GM10266 (cell line): ENCODE measurements at regions not wholly inside any gene's neighbourhood (a gene's known extent, or its start where the extent isn't known, plus 50 kb on each side); places are given as distances from the start of the nearest gene placed in this dataset.
"Not testable (repeated sequence)": the region's sequence is repeated elsewhere in the genome, so short reads cannot be mapped to it uniquely, and the experiment has no call there.

ENCODE experiments used
- DNase-seq: peaks from one replicate; pipeline ENCODE4 v3.0.0; 2012; ENCODE audit errors: extremely low spot score
- TF ChIP-seq, protein P1 (sequence below): IDR thresholded peaks from 2 replicates; pipeline ENCODE4 v1.5.1; 2012; ENCODE audit warnings: mild to moderate bottlenecking, low read depth; ENCODE audit not compliant: control insufficient read depth, insufficient read depth; ENCODE audit errors: missing control alignments

DNA sequence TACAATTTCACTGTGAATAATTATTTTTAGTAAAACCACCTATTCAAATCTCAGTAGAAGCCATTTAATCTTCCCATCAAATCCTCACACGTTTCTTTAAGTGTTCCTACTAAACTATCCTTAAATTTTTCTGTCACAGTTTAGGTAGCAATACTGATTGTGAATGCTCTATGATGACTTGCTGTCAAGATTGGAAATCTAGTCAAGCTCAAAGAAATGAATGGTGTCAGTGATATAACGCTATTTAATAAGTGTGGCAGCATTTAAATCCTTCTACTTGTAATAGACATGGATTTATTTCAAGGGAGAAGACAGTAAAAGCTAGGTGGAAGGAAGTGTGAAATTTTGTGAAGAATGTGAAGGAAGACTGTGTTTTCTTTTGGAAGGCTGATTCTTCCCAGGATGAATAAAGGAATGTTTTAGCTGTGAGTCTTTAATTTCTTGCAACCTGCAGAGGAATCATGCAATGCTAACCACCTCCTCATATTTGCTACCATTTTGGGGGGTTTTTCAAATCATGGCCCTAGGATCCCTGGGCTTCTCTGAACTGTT is 936.7 kb upstream of the NEGR1 start:
- no peak for DNase-seq
- TF ChIP-seq, protein P1, sequence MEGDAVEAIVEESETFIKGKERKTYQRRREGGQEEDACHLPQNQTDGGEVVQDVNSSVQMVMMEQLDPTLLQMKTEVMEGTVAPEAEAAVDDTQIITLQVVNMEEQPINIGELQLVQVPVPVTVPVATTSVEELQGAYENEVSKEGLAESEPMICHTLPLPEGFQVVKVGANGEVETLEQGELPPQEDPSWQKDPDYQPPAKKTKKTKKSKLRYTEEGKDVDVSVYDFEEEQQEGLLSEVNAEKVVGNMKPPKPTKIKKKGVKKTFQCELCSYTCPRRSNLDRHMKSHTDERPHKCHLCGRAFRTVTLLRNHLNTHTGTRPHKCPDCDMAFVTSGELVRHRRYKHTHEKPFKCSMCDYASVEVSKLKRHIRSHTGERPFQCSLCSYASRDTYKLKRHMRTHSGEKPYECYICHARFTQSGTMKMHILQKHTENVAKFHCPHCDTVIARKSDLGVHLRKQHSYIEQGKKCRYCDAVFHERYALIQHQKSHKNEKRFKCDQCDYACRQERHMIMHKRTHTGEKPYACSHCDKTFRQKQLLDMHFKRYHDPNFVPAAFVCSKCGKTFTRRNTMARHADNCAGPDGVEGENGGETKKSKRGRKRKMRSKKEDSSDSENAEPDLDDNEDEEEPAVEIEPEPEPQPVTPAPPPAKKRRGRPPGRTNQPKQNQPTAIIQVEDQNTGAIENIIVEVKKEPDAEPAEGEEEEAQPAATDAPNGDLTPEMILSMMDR: no peak

GRCh38 chr1:73205294-73205973 is 923.1 kb upstream of the NEGR1 start:
- TF ChIP-seq, protein P1: no peak

GRCh38 chr1:73197972-73198371 is 915.6 kb upstream of the NEGR1 start:
- TF ChIP-seq, protein P1: no peak
- no peak for DNase-seq

More at GRCh38 chr1:73205294-73205973, 923.1 kb upstream of the NEGR1 start:
- no peak for DNase-seq

DNA sequence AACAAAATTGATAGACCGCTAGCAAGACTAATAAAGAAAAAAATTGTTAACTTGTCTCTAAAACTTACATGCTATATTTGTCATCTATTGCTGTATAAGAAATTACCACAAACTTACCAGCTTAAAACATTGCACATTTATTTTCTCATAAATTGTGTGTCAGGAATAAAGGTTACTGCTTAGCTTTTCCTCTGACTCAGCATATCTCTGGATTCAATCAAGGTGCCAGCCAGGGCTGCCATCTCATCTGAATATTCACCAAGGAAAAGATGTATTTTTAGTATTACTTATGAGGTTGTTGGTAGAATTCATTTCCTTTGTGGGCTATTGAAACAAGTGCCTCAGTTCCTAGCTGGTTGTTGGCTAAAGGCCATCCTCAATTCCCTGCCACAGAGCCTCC is 912.6 kb upstream of the NEGR1 start:
- DNase-seq: no peak
- TF ChIP-seq, protein P1: no peak

DNA sequence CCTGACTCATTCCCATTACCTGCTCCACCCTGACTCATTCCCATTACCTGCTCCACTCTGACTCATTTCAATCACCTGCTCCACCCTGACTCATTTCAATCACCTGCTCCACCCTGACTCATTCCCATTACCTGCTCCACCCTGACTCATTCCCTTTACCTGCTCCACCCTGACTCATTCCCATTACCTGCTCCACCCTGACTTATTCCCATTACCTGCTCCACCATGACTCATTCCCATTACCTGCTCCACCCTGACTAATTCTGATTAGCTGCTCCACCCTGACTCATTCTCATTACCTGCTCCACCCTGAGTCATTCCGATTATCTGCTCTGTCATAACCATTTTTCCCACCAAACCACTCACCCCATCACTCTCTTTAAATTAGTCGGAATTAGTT is 901.2 kb upstream of the NEGR1 start:
- DNase-seq: not testable (repeated sequence)

GRCh38 chr1:73181190-73181540 is 898.8 kb upstream of the NEGR1 start:
- TF ChIP-seq, protein P1: no peak
- no peak for DNase-seq

DNA sequence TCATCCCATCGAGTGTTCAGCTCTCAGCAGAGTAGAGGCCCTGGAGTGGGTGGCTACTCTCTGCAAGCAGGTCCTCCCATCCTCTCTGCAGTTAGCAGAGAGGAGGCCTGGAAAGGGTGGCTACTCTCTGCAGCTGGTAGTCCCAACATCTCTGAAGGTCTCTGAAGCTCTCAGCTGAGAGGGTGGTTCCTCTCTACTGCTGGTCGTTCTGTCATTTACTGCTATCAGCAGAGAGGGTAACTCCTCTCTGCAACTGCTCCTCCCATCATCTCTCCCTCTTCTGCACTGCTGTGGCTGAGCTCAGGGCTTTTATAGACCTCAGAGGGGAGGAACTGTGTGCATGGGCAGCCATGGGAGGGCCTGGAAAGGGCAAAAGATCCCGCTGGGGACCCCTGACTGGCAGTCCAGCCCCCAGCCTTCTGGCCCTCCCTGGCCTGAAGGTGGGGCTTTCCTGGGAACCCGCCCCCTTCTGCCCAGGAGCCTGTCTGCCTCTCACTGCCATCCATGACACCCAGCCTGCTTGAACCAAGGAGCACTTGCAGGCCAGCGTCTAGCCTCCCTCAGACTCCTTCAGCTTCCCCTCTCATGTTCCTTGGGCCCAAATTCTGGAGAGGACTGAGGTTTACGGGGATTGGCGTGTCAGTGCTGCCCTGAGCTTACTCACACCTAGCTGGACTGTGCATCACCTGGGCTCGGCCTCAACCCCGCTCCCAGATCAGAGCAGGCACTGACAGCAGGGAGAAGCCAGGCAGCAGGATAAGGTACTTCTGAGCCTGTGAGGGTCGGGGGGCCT is 898.3 kb upstream of the NEGR1 start:
- DNase-seq: no peak
- TF ChIP-seq, protein P1: no peak
